Natural killer cell (primary cell): ENCODE measurements at regions not wholly inside any gene's neighbourhood (a gene's known extent, or its start where the extent isn't known, plus 50 kb on each side); places are given as distances from the start of the nearest gene placed in this dataset.

Source experiments
- ATAC-seq, 3 donors: fragments of 150-1000 bp in 2 of 3; fragments of 200-7000 bp in 1 of 3; cut with Tn5 transposase; 1 replicate in 1 of 3; 2 replicates in 2 of 3; pipeline ENCODE4 v1.10.0; 2021; ENCODE audit warnings: mild to moderate bottlenecking in 2 of 3, moderate library complexity in 2 of 3
- DNase-seq, 2 donors: peaks; one replicate each; pipeline versions ENCODE4 v3.0.0 to v3.0.0-alpha.2; 2013 to 2021; ENCODE audit warnings: mixed read lengths in 1 of 2
- H3K27ac ChIP-seq: one replicate; pipeline ENCODE4 v1.5.1; 2013; ENCODE audit warnings: mild to moderate bottlenecking, low read length
- H3K27me3 ChIP-seq: one replicate; pipeline ENCODE4 v1.6.1; 2013; ENCODE audit warnings: low read length; ENCODE audit not compliant: control insufficient read depth, insufficient read depth
- H3K36me3 ChIP-seq: one replicate; pipeline ENCODE4 v1.6.1; 2013; ENCODE audit warnings: low read length; ENCODE audit not compliant: control insufficient read depth, insufficient read depth
- H3K4me1 ChIP-seq: one replicate; pipeline ENCODE4 v1.6.1; 2013; ENCODE audit warnings: low read length; ENCODE audit not compliant: control insufficient read depth, insufficient read depth
- H3K4me3 ChIP-seq: one replicate; pipeline ENCODE4 v1.5.1; 2013; ENCODE audit warnings: low read length
- H3K9me3 ChIP-seq: one replicate; pipeline ENCODE4 v1.6.1; 2013; ENCODE audit warnings: low read length; ENCODE audit not compliant: control insufficient read depth, insufficient read depth
- H3K27ac Mint-ChIP-seq, 2 donors: one replicate each; pipeline ENCODE4 v1.8.0; 2022; ENCODE audit warnings: mild to moderate bottlenecking in 2 of 2, mixed read lengths in 2 of 2, moderate library complexity in 1 of 2
- H3K27me3 Mint-ChIP-seq, 2 donors: one replicate each; pipeline ENCODE4 v1.8.0; 2022; ENCODE audit warnings: low read depth in 2 of 2, mixed read lengths in 2 of 2
- H3K36me3 Mint-ChIP-seq: one replicate; pipeline ENCODE4 v1.8.0; 2022; ENCODE audit warnings: mixed read lengths
- H3K4me1 Mint-ChIP-seq, 2 donors: one replicate each; pipeline ENCODE4 v1.8.0; 2022; ENCODE audit warnings: mixed read lengths in 2 of 2
- H3K4me3 Mint-ChIP-seq: one replicate; pipeline ENCODE4 v1.8.0; 2022; ENCODE audit warnings: mild to moderate bottlenecking, moderate library complexity, mixed read lengths
- H3K9me3 Mint-ChIP-seq, 2 donors: one replicate each; pipeline ENCODE4 v1.8.0; 2022; ENCODE audit warnings: mixed read lengths in 2 of 2
- WGBS: methylation state at CpG from one replicate; pipeline ENCODE4 v1.1.7; 2013; ENCODE audit warnings: missing lambda C conversion rate; ENCODE audit not compliant: insufficient coverage; 5-methylcytosine and 5-hydroxymethylcytosine counted together
- intact Hi-C: fragments of 100-400 bp; cut with micrococcal nuclease; formaldehyde crosslinking; loops from one replicate; pipeline ENCODE4 v1.14.2; 2022
- TF ChIP-seq, protein P1 (sequence below): fragments of 200-600 bp; IDR thresholded peaks from one replicate; pipeline ENCODE4 v1.8.0; 2022; ENCODE audit warnings: antibody characterized with exemption

DNA sequence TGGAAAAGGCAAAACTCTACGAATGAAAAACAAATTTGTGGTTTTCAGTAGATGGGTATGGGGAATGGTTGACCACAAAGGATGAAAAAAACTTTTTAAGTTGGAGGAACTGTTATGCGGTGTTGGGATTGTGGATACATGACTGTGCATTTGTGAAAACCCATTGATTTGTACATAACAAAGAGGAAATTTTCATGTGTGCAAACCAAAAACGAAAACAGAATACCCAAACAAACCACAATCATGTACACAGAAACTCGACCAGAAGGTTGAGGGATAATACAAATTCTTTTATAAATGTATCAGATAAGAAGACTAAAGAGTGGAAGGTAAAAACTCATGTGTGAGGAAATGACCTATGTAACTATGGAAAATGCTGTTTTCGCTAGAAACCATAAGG lies 1012.4 kb downstream of the CDH18 start:
- H3K36me3 Mint-ChIP-seq, result no peaks in the 10 kb centered on the region
- no peaks in the 10 kb centered on the region for H3K36me3 ChIP-seq
- TF ChIP-seq, protein P1, sequence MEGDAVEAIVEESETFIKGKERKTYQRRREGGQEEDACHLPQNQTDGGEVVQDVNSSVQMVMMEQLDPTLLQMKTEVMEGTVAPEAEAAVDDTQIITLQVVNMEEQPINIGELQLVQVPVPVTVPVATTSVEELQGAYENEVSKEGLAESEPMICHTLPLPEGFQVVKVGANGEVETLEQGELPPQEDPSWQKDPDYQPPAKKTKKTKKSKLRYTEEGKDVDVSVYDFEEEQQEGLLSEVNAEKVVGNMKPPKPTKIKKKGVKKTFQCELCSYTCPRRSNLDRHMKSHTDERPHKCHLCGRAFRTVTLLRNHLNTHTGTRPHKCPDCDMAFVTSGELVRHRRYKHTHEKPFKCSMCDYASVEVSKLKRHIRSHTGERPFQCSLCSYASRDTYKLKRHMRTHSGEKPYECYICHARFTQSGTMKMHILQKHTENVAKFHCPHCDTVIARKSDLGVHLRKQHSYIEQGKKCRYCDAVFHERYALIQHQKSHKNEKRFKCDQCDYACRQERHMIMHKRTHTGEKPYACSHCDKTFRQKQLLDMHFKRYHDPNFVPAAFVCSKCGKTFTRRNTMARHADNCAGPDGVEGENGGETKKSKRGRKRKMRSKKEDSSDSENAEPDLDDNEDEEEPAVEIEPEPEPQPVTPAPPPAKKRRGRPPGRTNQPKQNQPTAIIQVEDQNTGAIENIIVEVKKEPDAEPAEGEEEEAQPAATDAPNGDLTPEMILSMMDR, result no peak
- peaks cover 4 to 15% of the 10 kb centered on the region in 2 donors for H3K9me3 Mint-ChIP-seq
- no peak overlapping the region for H3K4me3 ChIP-seq
- no peak for ATAC-seq
- no peaks in the 10 kb centered on the region for H3K9me3 ChIP-seq
- no peak overlapping the region for H3K27ac Mint-ChIP-seq
- H3K27me3 Mint-ChIP-seq, result no peaks in the 10 kb centered on the region
- intact Hi-C loops, result no loop called here
- no peaks in the 10 kb centered on the region for H3K4me1 Mint-ChIP-seq
- H3K27me3 ChIP-seq, result no peaks in the 10 kb centered on the region
- no peak overlapping the region for H3K27ac ChIP-seq
- H3K4me3 Mint-ChIP-seq, result no peak overlapping the region
- WGBS, result 29% methylated on average over 2 of the region's 5 CpGs
- DNase-seq, result no peak
- H3K4me1 ChIP-seq, result no peaks in the 10 kb centered on the region

DNA sequence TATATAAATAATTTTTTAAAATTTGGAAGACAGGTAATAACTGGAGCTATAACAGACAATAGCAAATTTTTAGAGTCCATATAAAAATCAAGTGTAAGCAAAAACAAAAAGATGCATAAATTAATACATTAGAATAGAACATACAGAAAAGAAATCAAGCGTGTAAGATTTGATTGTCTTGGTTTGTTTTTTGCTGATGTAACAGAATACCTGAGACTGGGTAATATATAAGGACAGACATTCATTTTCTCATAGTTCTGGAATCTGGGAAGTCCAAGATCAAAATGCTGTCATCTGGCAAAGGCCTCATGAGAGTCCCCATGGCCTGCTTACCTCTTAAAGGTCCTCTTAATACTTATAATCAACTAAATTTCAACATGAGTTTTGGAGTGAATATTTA lies 1010.1 kb downstream of the CDH18 start:
- Mint-ChIP-seq H3K4me3 (no peak overlapping the region), H3K4me1 (no peaks in the 10 kb centered on the region), H3K9me3 (peaks cover 2 to 16% of the 10 kb centered on the region in 2 donors), H3K36me3 (peaks cover 2% of the 10 kb centered on the region), H3K27me3 (no peaks in the 10 kb centered on the region), H3K27ac (no peak overlapping the region)
- WGBS, result 67% methylated on average over 1 of the region's 1 CpG
- H3K9me3 ChIP-seq, result no peaks in the 10 kb centered on the region
- no peak overlapping the region for H3K4me3 ChIP-seq
- intact Hi-C loops, result no loop called here
- no peaks in the 10 kb centered on the region for H3K27me3 ChIP-seq
- DNase-seq, result no peak
- no peak for ATAC-seq
- H3K27ac ChIP-seq, result no peak overlapping the region
- TF ChIP-seq, protein P1, result no peak
- H3K36me3 ChIP-seq, result no peaks in the 10 kb centered on the region
- H3K4me1 ChIP-seq, result no peaks in the 10 kb centered on the region

DNA sequence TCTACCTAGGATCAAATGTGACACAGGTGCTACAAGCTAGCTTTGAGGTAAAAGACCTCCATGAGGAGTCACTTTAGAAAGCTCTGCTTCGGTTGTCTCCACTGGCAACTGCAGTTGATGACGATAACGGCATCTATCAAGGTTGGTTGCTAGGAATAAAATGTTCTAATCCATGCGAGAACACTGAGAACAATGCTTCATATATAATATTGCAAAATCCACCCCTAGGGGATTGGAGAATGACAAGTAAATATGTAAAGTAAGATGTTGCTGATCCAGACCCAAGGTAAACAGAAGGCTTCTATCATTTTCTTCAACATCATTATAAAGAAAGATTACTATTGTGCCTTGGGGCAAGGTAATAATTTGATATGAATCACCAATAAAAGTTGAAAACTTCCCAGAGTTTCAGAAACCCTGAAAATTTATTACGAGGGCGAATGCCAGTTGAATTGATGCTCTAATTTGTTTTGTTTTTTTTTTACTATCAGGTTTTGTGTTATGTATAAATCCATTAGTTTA lies 1003.4 kb downstream of the CDH18 start:
- ATAC-seq (no peak), DNase-seq (no peak)
- Mint-ChIP-seq H3K4me3 (no peak overlapping the region), H3K27ac (no peak overlapping the region), H3K4me1 (no peaks in the 10 kb centered on the region), H3K36me3 (peaks cover 7% of the 10 kb centered on the region), H3K27me3 (no peaks in the 10 kb centered on the region), H3K9me3 (peaks cover 6 to 17% of the 10 kb centered on the region in 2 donors)
- no peaks in the 10 kb centered on the region for H3K4me1 ChIP-seq
- no peak overlapping the region for H3K4me3 ChIP-seq
- TF ChIP-seq, protein P1, result no peak
- WGBS, result 87% methylated on average over 5 of the region's 6 CpGs
- H3K27ac ChIP-seq, result no peak overlapping the region
- no peaks in the 10 kb centered on the region for H3K27me3 ChIP-seq
- no peaks in the 10 kb centered on the region for H3K9me3 ChIP-seq
- intact Hi-C loops, result no loop called here
- no peaks in the 10 kb centered on the region for H3K36me3 ChIP-seq

- Histone ChIP-seq H3K4me3 (no peak overlapping the region), H3K9me3 (no peaks in the 10 kb centered on the region), H3K36me3 (no peaks in the 10 kb centered on the region), H3K4me1 (no peaks in the 10 kb centered on the region), H3K27ac (no peak overlapping the region), H3K27me3 (no peaks in the 10 kb centered on the region)
- Mint-ChIP-seq H3K27me3 (no peaks in the 10 kb centered on the region), H3K9me3 (peaks cover 9 to 17% of the 10 kb centered on the region in 2 donors), H3K27ac (no peak overlapping the region), H3K36me3 (peaks cover 7% of the 10 kb centered on the region), H3K4me3 (no peak overlapping the region), H3K4me1 (no peaks in the 10 kb centered on the region)
- intact Hi-C loops, result no loop called here
- DNase-seq (no peak), ATAC-seq (no peak)
- WGBS, result 88% methylated on average over 5 of the region's 5 CpGs
- TF ChIP-seq, protein P1, result no peak
These were observed 1002.7 kb downstream of the CDH18 start for GRCh38 chr5:18985171-18985758.
